Epithelial cell of esophagus (primary cell): ENCODE measurements at regions not wholly inside any gene's neighbourhood (a gene's known extent, or its start where the extent isn't known, plus 50 kb on each side); places are given as distances from the start of the nearest gene placed in this dataset.

Experiments used
- DNase-seq: peaks from one replicate; pipeline ENCODE4 v3.0.0; 2010; ENCODE audit warnings: low read depth
- H3K4me3 ChIP-seq: 2 replicates; pipeline ENCODE4 v1.5.1; 2011; ENCODE audit warnings: mild to moderate bottlenecking, low read length, control low read depth
- TF ChIP-seq, protein P1 (sequence below): IDR thresholded peaks from 2 replicates; pipeline ENCODE4 v1.5.1; 2011; ENCODE audit warnings: low read depth, mild to moderate bottlenecking, low read length, control low read depth, inconsistent platforms; ENCODE audit not compliant: insufficient read depth; ENCODE audit errors: missing control alignments

GRCh38 chr6:191487-192312 is 100.6 kb upstream of the DUSP22 start:
- TF ChIP-seq, protein P1, sequence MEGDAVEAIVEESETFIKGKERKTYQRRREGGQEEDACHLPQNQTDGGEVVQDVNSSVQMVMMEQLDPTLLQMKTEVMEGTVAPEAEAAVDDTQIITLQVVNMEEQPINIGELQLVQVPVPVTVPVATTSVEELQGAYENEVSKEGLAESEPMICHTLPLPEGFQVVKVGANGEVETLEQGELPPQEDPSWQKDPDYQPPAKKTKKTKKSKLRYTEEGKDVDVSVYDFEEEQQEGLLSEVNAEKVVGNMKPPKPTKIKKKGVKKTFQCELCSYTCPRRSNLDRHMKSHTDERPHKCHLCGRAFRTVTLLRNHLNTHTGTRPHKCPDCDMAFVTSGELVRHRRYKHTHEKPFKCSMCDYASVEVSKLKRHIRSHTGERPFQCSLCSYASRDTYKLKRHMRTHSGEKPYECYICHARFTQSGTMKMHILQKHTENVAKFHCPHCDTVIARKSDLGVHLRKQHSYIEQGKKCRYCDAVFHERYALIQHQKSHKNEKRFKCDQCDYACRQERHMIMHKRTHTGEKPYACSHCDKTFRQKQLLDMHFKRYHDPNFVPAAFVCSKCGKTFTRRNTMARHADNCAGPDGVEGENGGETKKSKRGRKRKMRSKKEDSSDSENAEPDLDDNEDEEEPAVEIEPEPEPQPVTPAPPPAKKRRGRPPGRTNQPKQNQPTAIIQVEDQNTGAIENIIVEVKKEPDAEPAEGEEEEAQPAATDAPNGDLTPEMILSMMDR = no peak
- H3K4me3 ChIP-seq = no peak overlapping the region
- DNase-seq = no peak

GRCh38 chr6:192313-192664 is 100.0 kb upstream of the DUSP22 start:
- no peak overlapping the region for H3K4me3 ChIP-seq
- DNase-seq = no peak
- TF ChIP-seq, protein P1 = no peak

DNA sequence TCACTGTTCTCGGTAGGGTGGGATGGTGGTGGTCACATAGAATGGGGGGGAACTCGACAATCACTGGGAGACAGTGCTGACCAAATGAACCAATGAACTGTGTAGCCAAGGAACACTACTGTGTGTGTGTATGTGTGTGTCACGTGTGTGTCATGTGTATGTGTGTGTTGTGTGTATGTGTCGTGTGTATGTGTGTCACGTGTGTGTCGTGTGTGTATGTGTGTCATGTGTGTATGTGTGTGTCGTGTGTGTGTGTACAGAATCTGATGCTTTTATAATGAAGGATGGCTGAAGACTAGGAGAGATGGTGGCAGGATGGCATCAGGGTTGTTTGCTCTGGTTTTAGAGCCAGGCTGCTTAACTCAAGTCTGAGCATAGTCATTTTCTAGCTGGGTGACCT is 99.1 kb upstream of the DUSP22 start:
- H3K4me3 ChIP-seq = no peak overlapping the region
- DNase-seq = no peak
- TF ChIP-seq, protein P1 = no peak

DNA sequence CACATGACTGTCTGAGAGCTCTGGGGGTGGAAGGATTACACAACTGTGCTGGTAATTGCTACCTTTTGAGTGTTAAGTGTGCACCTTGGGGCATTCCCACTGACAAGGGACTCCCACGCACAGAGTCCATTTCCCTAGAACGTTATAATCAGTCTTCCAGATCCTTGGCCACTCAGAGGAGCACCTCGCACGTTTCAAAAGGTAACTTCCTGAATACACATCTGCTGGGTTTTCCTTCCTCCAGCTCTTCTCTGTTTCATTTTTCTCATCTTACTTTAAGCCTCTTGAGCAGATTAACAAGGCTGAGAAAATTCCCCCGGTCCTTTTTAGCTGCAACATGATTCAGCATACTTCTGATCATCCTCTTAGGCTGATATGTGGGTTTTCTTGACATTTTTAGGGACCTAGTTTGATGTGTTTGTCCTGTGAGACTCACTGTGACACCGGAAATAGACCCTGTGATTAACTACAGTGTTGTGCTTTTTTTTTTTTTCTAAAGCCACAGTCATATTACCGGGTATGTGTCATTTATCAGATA is 98.4 kb upstream of the DUSP22 start:
- TF ChIP-seq, protein P1 = no peak
- H3K4me3 ChIP-seq = no peak overlapping the region
- no peak for DNase-seq

- TF ChIP-seq, protein P1 = no peak
- no peak for DNase-seq
- H3K4me3 ChIP-seq = no peak overlapping the region
These were observed 96.4 kb upstream of the DUSP22 start for GRCh38 chr6:195861-196360.

- DNase-seq = no peak
- H3K4me3 ChIP-seq = no peak overlapping the region
- TF ChIP-seq, protein P1 = no peak
These were observed 95.7 kb upstream of the DUSP22 start for GRCh38 chr6:196543-196942.
